T-helper 17 cell (primary cell): ENCODE measurements at regions not wholly inside any gene's neighbourhood (a gene's known extent, or its start where the extent isn't known, plus 50 kb on each side); places are given as distances from the start of the nearest gene placed in this dataset.
"Not testable (repeated sequence)": the region's sequence is repeated elsewhere in the genome, so short reads cannot be mapped to it uniquely, and the experiment has no call there.

Experiments
- ATAC-seq: fragments of 150-1000 bp; cut with Tn5 transposase; 2 replicates; pipeline ENCODE4 v1.10.0; 2021; ENCODE audit warnings: mild to moderate bottlenecking, moderate library complexity
- DNase-seq, 3 donors: peaks; one replicate each; pipeline versions ENCODE4 v3.0.0 to v3.0.0-alpha.2; 2020 to 2021
- H3K9me3 ChIP-seq: one replicate; pipeline ENCODE4 v1.7.0; 2013; ENCODE audit warnings: low read length, mild to moderate bottlenecking; ENCODE audit not compliant: control insufficient read depth, poor library complexity, severe bottlenecking
- H3K27ac Mint-ChIP-seq: one replicate; pipeline ENCODE4 v1.8.0; 2022; ENCODE audit warnings: mild to moderate bottlenecking, moderate library complexity, mixed read lengths
- H3K27me3 Mint-ChIP-seq: one replicate; pipeline ENCODE4 v1.8.0; 2022; ENCODE audit warnings: mixed read lengths
- H3K36me3 Mint-ChIP-seq: one replicate; pipeline ENCODE4 v1.8.0; 2022; ENCODE audit warnings: low read depth, mixed read lengths
- H3K4me1 Mint-ChIP-seq: one replicate; pipeline ENCODE4 v1.8.0; 2022; ENCODE audit warnings: mild to moderate bottlenecking, mixed read lengths
- H3K4me3 Mint-ChIP-seq: one replicate; pipeline ENCODE4 v1.8.0; 2022; ENCODE audit warnings: mild to moderate bottlenecking, moderate library complexity, mixed read lengths

DNA sequence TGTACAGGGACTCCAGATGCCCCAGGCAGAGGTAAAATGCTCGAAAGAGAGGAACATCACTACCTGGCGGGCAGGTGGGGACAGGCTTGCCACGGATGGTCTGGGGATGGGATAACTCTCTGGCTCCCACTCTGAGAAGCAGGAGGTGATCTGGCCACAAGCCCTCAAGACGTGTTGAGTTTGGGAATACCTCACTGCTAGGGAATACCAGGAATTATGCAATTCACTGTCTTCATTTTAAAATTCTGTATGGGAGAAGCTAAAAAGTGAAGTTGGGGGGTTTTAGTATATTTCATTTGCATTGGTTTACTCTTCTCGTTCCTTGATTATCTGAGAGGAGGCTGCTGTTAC, 510.4 kb downstream of the CCDC171 start:
- DNase-seq (no peak), ATAC-seq (no peak)
- peaks cover 2% of the 10 kb centered on the region for H3K4me1 Mint-ChIP-seq
- no peaks in the 10 kb centered on the region for H3K9me3 ChIP-seq
- no peak overlapping the region for H3K27ac Mint-ChIP-seq
- H3K27me3 Mint-ChIP-seq = no peaks in the 10 kb centered on the region
- no peak overlapping the region for H3K4me3 Mint-ChIP-seq
- no peaks in the 10 kb centered on the region for H3K36me3 Mint-ChIP-seq

DNA sequence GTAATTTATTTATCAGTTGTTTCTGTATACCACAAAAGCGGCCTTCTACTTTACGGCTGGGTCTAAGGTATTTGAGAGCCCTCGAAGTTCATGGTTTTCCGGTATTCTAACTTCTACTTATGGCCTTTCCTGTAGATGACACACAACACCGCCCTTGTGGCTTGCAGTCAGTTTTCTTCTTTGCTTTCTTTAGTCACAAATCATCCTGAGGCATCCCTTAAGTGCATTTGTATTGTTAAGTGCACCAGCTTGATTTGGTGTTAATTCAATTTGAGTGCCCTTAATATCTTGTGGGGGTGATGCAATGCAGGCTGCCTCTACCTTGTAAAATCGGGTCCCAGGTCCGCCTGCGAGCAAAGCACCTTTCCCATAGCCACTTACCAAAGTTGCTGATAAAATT, 511.9 kb downstream of the CCDC171 start:
- Mint-ChIP-seq H3K27ac (no peak overlapping the region), H3K27me3 (no peaks in the 10 kb centered on the region), H3K36me3 (no peaks in the 10 kb centered on the region), H3K4me3 (no peak overlapping the region), H3K4me1 (no peaks in the 10 kb centered on the region)
- no peaks in the 10 kb centered on the region for H3K9me3 ChIP-seq
- ATAC-seq (no peak), DNase-seq (no peak)

DNA sequence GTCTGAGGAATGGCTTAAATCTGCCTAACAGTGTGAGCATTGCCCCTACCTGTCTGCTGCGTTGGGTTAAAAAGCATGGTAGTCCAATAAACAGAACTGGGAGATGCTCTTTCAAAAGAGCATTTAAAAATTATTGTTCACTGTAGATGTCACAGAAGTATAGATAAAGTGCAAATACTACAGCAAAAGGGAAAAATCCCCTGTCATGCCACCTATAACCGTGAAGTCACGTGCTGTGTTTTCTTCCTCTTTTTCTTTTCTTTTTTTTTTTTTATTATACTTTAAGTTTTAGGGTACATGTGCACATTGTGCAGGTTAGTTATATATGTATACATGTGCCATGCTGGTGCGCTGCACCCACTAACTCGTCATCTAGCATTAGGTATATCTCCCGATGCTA, 513.4 kb downstream of the CCDC171 start:
- not testable (repeated sequence) for H3K4me3 Mint-ChIP-seq, H3K36me3 Mint-ChIP-seq, H3K27me3 Mint-ChIP-seq, H3K27ac Mint-ChIP-seq, H3K9me3 ChIP-seq, ATAC-seq, DNase-seq, H3K4me1 Mint-ChIP-seq

DNA sequence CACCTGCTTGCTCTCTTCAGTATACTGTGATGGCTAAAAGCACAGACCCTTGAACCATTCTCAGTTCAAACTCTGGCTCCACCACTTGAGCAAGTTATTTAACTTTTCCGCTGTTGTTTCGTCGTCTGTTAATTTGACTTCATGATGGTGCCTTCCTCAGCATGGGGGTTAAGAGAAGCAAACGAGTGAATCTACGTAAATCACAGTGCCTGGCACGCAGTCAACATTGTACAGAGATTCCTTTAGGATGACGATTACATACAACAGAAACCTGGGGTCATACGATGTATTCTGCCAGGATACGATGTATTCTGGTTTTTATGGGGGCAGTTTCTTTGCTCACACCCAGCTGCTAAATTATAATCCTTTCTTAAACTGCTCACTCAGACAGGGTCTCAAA, 515.6 kb downstream of the CCDC171 start:
- Mint-ChIP-seq H3K36me3 (no peaks in the 10 kb centered on the region), H3K27me3 (no peaks in the 10 kb centered on the region), H3K4me1 (no peaks in the 10 kb centered on the region), H3K4me3 (no peak overlapping the region), H3K27ac (no peak overlapping the region)
- ATAC-seq (no peak), DNase-seq (no peak)
- H3K9me3 ChIP-seq = no peaks in the 10 kb centered on the region

DNA sequence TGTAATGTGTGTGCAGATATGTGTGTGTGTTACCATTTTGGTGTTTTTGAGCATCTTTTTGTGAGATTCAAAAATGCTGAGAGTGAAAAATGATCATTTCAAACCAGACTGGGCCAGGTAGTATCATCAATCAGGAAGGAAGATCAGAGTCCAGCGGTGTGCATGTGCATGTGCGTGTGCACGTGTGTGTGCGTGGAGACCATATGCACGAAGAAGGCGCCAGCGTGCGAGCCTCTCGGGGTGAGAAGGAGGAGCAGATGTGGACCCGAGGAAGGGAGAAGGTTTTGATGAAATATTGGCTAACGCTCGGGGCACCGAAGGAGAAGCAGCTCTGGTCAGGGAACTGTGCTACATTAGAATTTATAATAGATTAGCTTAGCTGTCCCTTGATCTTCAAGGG, 516.4 kb downstream of the CCDC171 start:
- no peaks in the 10 kb centered on the region for H3K27me3 Mint-ChIP-seq
- H3K36me3 Mint-ChIP-seq = no peaks in the 10 kb centered on the region
- no peak overlapping the region for H3K27ac Mint-ChIP-seq
- no peaks in the 10 kb centered on the region for H3K9me3 ChIP-seq
- H3K4me3 Mint-ChIP-seq = no peak overlapping the region
- no peaks in the 10 kb centered on the region for H3K4me1 Mint-ChIP-seq
- ATAC-seq = no peak
- no peak for DNase-seq

DNA sequence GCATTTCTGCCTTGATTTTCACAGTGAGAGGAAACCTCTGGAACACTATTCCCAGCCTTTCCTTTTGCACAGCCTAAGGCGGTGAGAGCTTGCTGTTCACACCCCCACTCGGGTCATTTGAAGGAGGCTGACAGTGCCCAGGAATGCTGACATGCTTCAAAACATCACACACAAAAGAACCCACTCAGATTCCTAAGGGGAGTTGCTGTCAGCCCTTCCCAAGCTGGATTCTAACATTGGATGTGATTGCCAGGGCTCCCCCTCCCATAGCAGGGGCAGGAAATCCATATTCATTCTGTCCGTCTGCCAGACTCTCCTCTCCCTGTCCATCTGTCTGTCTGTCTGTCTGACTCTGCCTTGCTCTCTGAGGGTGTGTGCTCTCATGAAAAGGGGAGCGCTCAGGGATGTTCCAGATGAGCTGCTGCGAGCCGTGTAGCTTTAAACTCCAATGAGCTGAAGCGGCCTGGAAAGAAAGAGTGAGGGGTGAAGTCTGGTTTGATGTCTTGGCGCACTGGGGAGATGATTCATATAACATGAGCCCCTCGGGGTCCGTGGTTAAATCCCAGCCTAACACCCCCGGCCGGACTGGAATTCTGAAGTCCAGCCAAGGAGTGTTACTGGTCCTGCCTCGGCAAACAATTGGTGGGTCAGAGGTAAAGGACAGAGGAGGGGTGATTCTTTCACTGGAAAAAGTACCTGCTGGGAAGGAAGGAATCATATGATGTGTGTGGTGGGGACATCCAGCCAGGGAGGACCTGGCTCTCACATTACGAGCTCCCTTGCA, 517.0 kb downstream of the CCDC171 start:
- Mint-ChIP-seq H3K4me1 (no peaks in the 10 kb centered on the region), H3K27me3 (no peaks in the 10 kb centered on the region), H3K27ac (no peak overlapping the region), H3K4me3 (no peak overlapping the region), H3K36me3 (no peaks in the 10 kb centered on the region)
- ATAC-seq = no peak
- no peaks in the 10 kb centered on the region for H3K9me3 ChIP-seq
- no peak for DNase-seq

DNA sequence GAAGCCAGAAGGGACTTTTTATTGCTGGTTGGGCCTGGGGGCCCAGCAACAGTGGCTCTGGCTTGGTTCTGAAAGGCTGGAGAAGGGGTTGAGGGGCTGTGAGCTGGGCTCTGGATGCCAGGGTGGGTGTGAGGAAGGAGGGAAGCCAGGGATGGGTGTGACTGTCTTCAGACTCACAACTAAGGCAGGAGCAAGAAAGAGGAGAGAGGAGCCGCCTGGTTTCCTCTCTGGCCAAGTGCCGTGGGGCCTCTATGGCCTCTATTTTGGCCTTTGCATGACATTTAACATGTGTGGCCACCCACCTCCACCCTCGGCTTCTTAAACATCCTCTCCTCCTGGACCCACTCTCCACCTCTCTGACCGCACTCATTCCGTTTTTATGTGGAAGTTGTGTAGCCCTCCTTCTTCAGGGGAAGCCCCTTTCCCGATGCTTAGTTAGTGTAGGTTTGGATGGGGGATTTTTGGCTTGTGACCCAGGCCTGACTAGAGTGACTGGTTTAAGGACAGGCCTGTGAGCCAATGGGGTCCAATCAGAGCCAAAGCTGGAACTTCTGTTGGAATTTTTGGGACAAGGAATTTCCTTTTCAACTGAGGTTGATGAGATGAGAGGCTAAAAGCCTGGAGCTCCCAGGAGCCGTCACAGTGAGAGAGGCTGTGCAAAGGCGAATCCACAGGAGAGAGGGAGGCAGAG, 517.8 kb downstream of the CCDC171 start:
- H3K27me3 Mint-ChIP-seq = no peaks in the 10 kb centered on the region
- H3K4me3 Mint-ChIP-seq = no peak overlapping the region
- no peaks in the 10 kb centered on the region for H3K4me1 Mint-ChIP-seq
- H3K36me3 Mint-ChIP-seq = no peaks in the 10 kb centered on the region
- DNase-seq (no peak), ATAC-seq (no peak)
- H3K27ac Mint-ChIP-seq = no peak overlapping the region
- H3K9me3 ChIP-seq = no peaks in the 10 kb centered on the region

DNA sequence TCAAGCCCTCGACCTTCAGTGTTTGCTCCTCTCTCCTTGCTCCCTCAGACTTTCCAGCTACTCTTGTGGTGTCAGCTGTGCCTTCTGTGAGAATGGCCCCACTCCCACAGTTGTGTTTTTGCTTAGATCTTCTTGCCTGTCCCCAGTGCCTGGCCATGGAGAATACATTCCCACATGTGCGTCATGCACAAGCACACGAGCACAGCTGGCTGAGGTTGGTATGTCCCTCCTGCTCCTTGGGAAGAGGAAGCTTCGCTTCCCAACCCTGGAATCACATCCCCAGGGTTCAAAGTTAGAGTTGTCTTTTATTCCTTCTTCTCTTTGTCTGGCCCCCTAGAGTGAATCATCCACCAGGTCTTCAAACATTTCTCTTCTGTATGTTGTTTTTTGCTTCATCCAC, 518.6 kb downstream of the CCDC171 start:
- no peaks in the 10 kb centered on the region for H3K27me3 Mint-ChIP-seq
- no peaks in the 10 kb centered on the region for H3K4me1 Mint-ChIP-seq
- no peak overlapping the region for H3K4me3 Mint-ChIP-seq
- H3K36me3 Mint-ChIP-seq = no peaks in the 10 kb centered on the region
- ATAC-seq (no peak), DNase-seq (no peak)
- no peak overlapping the region for H3K27ac Mint-ChIP-seq
- no peaks in the 10 kb centered on the region for H3K9me3 ChIP-seq

DNA sequence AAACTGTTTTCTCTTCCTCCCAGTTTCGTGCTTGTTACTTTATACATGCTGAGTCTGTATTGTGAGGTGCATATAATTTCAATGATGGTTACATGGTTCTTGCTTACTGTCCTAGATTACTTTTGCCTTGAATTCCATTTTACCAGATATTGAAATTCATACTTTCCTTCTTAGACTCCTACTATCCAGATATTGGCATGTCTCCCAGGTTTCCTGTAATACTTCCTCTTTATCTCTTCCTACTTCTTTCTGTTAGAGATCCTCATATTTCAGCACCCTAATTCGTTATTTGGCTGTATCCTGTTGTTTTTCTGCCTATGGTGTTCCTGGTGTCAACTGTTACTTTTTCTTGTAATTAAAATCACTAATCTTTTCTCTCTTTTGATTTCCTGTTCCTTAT, 522.1 kb downstream of the CCDC171 start:
- no peaks in the 10 kb centered on the region for H3K36me3 Mint-ChIP-seq
- no peaks in the 10 kb centered on the region for H3K27me3 Mint-ChIP-seq
- ATAC-seq (no peak), DNase-seq (no peak)
- H3K9me3 ChIP-seq = no peaks in the 10 kb centered on the region
- no peak overlapping the region for H3K27ac Mint-ChIP-seq
- no peaks in the 10 kb centered on the region for H3K4me1 Mint-ChIP-seq
- H3K4me3 Mint-ChIP-seq = no peak overlapping the region

DNA sequence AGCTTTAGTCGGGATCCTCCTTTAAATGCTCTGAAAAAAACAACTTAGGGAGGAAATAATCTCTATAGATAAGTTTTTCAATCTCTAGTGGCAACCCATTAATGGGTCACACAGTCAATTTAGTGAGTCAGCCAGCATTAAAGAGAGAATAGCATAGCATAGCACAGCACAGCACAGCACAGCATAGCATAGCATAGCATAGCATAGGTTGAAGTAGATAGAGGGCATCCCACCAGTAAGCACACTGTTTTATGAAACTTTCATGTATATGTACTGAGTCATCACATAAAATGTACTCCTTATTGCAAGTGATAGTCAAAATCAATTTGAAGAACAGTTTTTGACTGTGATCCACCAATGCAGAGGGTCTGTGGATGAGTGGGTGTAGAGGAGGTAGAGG, 522.9 kb downstream of the CCDC171 start:
- ATAC-seq (no peak), DNase-seq (no peak)
- H3K27ac Mint-ChIP-seq = no peak overlapping the region
- H3K4me1 Mint-ChIP-seq = no peaks in the 10 kb centered on the region
- H3K36me3 Mint-ChIP-seq = no peaks in the 10 kb centered on the region
- H3K4me3 Mint-ChIP-seq = no peak overlapping the region
- H3K27me3 Mint-ChIP-seq = no peaks in the 10 kb centered on the region
- no peaks in the 10 kb centered on the region for H3K9me3 ChIP-seq

DNA sequence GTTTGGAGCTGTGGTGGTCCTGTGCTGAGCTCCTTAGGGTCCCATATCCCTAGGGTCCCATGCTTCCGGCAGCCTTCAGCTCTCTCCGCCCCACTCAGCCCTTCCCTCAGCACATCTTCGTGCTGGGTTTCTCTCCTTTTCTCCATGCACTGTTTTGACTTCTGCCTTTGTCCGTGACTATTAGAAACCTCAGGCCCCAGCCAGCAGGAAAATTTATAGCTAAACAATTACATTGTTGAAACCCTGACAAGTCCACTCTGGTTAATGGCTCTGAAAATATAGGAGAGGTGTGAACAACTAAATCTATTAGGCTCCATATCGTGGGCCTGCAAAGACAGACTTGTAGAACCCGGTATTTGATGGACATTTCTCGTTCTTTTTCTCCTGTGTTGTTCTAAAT, 523.7 kb downstream of the CCDC171 start:
- ATAC-seq = no peak
- no peak overlapping the region for H3K27ac Mint-ChIP-seq
- DNase-seq = no peak
- H3K36me3 Mint-ChIP-seq = no peaks in the 10 kb centered on the region
- no peaks in the 10 kb centered on the region for H3K9me3 ChIP-seq
- no peaks in the 10 kb centered on the region for H3K4me1 Mint-ChIP-seq
- no peaks in the 10 kb centered on the region for H3K27me3 Mint-ChIP-seq
- no peak overlapping the region for H3K4me3 Mint-ChIP-seq

DNA sequence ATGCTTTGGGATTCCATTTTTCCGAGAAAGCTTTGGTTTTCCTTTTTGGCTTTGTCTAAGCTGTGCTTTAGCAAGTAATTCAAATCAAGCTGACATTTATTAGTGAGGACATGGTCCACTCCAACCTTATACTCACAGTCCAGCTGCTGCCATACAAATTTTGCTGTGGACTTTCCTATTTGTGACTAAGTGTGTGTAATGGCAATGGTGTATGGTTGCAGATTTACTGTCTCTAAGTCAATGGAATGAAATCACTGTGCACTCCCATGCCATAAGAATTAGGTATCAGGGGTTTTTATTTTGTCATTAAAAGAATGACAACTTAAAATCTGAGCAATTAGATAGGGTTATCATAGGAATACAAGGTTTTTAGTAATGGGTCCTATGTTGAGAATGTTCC, 530.0 kb downstream of the CCDC171 start:
- no peak overlapping the region for H3K27ac Mint-ChIP-seq
- no peak for DNase-seq
- H3K27me3 Mint-ChIP-seq = no peaks in the 10 kb centered on the region
- no peak overlapping the region for H3K4me3 Mint-ChIP-seq
- no peak for ATAC-seq
- H3K4me1 Mint-ChIP-seq = no peaks in the 10 kb centered on the region
- H3K36me3 Mint-ChIP-seq = no peaks in the 10 kb centered on the region
- H3K9me3 ChIP-seq = no peaks in the 10 kb centered on the region

DNA sequence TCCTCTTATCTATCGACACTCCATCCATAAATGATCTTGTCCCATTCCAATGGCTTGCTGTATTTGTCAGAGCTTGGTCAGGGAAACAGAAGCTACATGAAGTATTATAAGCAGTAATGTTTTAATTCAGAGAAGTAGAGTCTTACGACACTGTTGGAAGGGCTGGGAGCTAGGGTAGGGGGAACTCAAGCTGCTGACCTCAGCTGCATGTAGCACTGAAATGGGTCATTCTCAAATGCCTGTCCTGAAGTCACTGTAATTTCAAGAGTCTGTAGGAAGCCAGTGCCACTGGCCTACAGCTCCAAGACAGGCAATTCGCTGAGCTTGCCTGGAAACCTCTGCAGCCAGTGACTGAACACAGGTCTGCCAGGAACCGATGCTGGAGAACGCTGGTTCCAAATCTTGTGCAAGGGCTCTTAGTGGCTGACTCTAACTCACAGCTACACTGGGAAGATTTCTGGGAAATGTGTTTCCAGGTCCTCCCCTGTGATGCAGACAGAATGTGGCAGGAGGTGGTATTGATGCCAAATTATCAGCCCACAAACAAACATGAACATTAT, 532.4 kb downstream of the CCDC171 start:
- H3K27me3 Mint-ChIP-seq = no peaks in the 10 kb centered on the region
- no peak overlapping the region for H3K4me3 Mint-ChIP-seq
- no peak for DNase-seq
- H3K27ac Mint-ChIP-seq = no peak overlapping the region
- H3K36me3 Mint-ChIP-seq = no peaks in the 10 kb centered on the region
- H3K4me1 Mint-ChIP-seq = no peaks in the 10 kb centered on the region
- H3K9me3 ChIP-seq = no peaks in the 10 kb centered on the region
- no peak for ATAC-seq
